ENCODE measurements at regions not wholly inside any gene's neighbourhood (a gene's known extent, or its start where the extent isn't known, plus 50 kb on each side); places are given as distances from the start of the nearest gene placed in this dataset.
A peak's percentile ranks its signal among the peaks of the same experiment; 100 is the strongest.

DNA sequence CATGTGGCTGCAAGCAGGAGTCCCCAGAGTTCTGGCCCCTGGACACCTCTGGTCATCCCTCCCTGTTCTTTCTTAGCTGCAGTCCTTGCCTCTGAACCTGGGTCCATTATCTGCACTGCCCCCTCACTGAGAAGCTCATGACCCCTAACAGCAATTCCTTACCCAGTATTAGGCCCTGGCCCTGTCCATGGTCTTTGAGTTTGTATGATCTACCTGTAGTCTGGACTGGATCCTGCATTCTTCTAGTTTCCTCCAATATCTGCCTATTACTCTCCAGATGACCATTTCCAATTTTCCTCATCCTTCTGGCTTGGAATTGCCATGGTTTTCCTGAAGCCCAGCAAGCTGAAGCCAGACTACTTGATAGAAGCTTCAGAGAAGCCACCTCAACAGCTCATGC, 302.4 kb upstream of the HS6ST1 start:
- H3K36me3 ChIP-seq = no peaks in the 10 kb centered on the region
- no peak overlapping the region for H3K4me3 ChIP-seq
- H3K4me1 ChIP-seq = no peaks in the 10 kb centered on the region
- no peaks in the 10 kb centered on the region for H3K27me3 ChIP-seq
- no peak for TF ChIP-seq POLR2A (IDR thresholded peaks at IDR 0.05)
- TF ChIP-seq, protein P1, sequence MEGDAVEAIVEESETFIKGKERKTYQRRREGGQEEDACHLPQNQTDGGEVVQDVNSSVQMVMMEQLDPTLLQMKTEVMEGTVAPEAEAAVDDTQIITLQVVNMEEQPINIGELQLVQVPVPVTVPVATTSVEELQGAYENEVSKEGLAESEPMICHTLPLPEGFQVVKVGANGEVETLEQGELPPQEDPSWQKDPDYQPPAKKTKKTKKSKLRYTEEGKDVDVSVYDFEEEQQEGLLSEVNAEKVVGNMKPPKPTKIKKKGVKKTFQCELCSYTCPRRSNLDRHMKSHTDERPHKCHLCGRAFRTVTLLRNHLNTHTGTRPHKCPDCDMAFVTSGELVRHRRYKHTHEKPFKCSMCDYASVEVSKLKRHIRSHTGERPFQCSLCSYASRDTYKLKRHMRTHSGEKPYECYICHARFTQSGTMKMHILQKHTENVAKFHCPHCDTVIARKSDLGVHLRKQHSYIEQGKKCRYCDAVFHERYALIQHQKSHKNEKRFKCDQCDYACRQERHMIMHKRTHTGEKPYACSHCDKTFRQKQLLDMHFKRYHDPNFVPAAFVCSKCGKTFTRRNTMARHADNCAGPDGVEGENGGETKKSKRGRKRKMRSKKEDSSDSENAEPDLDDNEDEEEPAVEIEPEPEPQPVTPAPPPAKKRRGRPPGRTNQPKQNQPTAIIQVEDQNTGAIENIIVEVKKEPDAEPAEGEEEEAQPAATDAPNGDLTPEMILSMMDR (IDR thresholded peaks at IDR 0.05) = no peak
- intact Hi-C loops (cut with DNase I) = no loop called here
- ATAC-seq = no peak
- no peak overlapping the region for H3K27ac ChIP-seq
- DNase-seq = peak in 1 of 3 donors; percentile 11
- H3K9me3 ChIP-seq = no peaks in the 10 kb centered on the region

DNA sequence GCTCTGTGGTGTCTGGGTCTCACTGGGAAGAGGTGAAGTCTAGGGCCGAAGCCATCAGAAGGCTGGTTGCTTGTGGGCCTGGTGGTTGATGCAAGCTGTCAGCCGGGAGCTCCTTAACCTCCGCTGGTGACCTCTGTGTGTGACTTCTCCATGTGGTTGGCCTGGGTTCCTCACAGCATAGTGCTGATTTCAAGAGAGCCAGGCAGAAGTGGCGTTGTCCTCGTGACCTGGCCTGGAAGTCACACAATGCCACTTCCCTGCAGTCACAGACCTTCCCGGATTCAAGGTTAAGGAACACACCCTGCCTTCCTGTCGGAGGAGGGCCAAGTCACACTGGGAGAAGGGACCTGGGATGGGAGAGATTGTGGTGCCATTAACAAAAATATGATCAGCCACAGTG, 303.7 kb upstream of the HS6ST1 start:
- H3K36me3 ChIP-seq = no peaks in the 10 kb centered on the region
- ATAC-seq (peak; percentile 48 to 81 (median 65)), DNase-seq (peak; percentile 48 to 61 (median 59))
- H3K4me1 ChIP-seq = no peaks in the 10 kb centered on the region
- no peak overlapping the region for H3K4me3 ChIP-seq
- 60% methylated on average over 2 of the region's 7 CpGs for WGBS (ENCODE audit: insufficient coverage, low coverage, low lambda C conversion rate, missing lambda C conversion rate)
- no peaks in the 10 kb centered on the region for H3K9me3 ChIP-seq
- H3K27me3 ChIP-seq = no peaks in the 10 kb centered on the region
- H3K27ac ChIP-seq = no peak overlapping the region
- TF ChIP-seq POLR2A (IDR thresholded peaks at IDR 0.05) = no peak
- TF ChIP-seq, protein P1 (IDR thresholded peaks at IDR 0.05) = no peak
- intact Hi-C loops (cut with DNase I) = no loop called here

DNA sequence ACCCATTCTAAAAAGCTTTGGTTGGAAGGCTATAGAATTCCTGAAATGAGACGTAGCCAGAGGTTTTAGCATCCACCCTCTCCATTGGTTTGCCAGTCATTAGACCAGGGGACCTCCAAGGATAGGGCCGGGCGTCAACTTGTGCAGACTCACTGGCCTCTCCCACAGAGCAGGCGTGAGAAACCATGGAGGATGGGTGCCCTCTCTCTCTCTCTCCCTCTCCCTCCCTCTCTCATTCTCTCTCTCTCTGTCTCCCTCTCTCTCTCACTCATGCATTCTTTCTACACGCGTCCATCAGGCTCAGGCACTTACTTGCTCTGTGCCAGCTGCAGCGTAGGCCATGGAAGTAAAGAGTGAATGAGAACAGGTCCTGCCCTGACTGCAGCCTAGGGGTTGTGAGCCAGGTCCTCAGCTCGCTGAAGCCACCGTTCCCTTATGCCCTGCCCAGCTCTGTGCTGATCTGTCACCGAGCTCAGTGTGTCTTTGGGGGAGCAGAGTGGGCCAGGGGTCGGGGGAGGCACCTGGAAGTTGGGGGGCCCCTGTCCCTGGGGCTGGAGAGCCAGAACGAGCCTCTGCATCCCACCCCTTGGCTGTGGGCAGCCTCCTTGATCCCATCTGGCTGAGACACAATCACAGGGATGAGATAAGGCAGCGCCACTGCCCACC, 304.4 kb upstream of the HS6ST1 start:
- no peak for ATAC-seq
- no peak overlapping the region for H3K27ac ChIP-seq
- H3K9me3 ChIP-seq = no peaks in the 10 kb centered on the region
- H3K4me1 ChIP-seq = no peaks in the 10 kb centered on the region
- WGBS (ENCODE audit: insufficient coverage, low coverage, low lambda C conversion rate, missing lambda C conversion rate) = 87% methylated on average over 5 of the region's 13 CpGs
- intact Hi-C loops (cut with DNase I) = no loop called here
- TF ChIP-seq POLR2A (IDR thresholded peaks at IDR 0.05) = no peak
- TF ChIP-seq, protein P1 (IDR thresholded peaks at IDR 0.05) = no peak
- H3K27me3 ChIP-seq = no peaks in the 10 kb centered on the region
- peak in 1 of 3 donors; percentile 24 for DNase-seq
- H3K4me3 ChIP-seq = no peak overlapping the region
- no peaks in the 10 kb centered on the region for H3K36me3 ChIP-seq

DNA sequence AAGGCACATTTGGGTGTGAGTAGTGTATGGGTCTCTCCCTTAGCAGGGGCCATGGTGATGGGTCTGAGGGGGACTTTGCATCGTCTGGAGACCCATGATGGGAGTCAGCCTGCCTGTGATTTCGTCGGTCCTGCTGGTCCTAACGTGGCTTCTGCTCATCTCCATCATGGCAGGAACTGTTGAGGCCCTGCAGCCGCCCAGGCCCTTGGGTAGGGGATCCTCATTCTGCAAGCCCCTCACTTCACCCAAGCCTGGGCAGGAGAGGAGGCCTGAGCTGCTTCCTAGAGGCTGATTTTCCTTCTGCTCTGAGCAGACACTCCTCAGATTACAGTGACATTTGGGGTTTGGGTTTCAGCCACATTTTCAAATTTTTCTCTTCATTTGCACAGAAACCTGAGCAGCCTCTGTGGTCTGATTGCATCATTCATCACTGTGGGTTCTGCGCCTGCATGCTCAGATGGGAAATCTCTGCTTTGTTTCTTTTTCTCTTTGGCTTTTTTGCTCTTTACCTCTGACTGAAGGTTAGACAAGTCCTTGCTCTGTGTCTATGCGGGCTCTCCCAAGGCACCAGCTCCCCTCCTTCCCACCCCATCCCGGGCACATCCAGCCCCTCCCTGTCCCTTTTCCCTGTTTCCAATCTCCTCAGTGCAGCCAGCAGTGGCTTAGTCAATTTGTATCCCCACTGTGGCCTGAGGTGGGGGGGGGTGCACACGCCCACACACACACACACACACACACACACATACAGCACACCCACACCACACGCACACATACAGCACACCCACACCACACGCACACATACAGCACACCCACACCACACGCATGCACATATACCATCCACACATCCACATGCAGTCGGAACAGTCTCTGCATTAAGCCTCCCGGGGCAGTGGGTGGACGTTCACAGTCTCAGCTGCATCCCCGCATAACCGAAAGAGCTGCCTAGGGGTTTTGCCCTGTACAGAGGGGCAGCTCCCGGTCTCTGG, 305.4 kb upstream of the HS6ST1 start:
- Histone ChIP-seq H3K4me1 (no peaks in the 10 kb centered on the region), H3K36me3 (no peaks in the 10 kb centered on the region), H3K27ac (no peak overlapping the region), H3K9me3 (no peaks in the 10 kb centered on the region), H3K4me3 (no peak overlapping the region), H3K27me3 (no peaks in the 10 kb centered on the region)
- ATAC-seq = no peak
- DNase-seq = peak in 1 of 3 donors; percentile 40
- 77% methylated on average over 12 of the region's 18 CpGs for WGBS (ENCODE audit: insufficient coverage, low coverage, low lambda C conversion rate, missing lambda C conversion rate)
- intact Hi-C loops (cut with DNase I) = no loop called here
- TF ChIP-seq, protein P1 (IDR thresholded peaks at IDR 0.05) = no peak
- no peak for TF ChIP-seq POLR2A (IDR thresholded peaks at IDR 0.05)

Measured in right lobe of liver (tissue), 6 donors.